GM21576 (cell line): ENCODE measurements at regions not wholly inside any gene's neighbourhood (a gene's known extent, or its start where the extent isn't known, plus 50 kb on each side); places are given as distances from the start of the nearest gene placed in this dataset.

Experiments used
- ATAC-seq: cut with Tn5 transposase; IDR thresholded peaks from one replicate; pipeline ENCODE4 v1.9.1; 2021; ENCODE audit warnings: mild to moderate bottlenecking, moderate library complexity; ENCODE audit not compliant: unreplicated experiment

DNA sequence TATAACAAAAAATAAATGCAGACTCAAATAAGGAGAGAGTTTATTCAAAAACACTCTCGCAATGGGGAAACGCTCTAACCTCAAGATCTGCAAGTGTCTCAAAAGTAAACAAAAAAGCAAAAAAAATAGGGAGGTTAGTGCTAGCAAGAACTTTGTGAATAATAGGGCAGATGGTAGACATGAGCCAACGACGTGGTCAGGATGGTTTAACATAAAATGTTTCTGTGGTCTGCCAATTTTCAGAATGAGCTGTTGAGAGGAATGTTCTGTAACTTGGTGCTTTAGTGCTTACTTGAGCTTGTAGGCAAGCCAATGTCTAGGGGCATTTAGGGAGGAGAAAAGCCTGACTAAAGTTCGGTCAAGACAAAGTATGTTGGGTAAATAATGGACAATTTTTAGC, 1813.9 kb upstream of the CDH6 start:
- no peak for ATAC-seq

GRCh38 chr5:29378104-29378503, 1815.4 kb upstream of the CDH6 start:
- ATAC-seq = no peak

DNA sequence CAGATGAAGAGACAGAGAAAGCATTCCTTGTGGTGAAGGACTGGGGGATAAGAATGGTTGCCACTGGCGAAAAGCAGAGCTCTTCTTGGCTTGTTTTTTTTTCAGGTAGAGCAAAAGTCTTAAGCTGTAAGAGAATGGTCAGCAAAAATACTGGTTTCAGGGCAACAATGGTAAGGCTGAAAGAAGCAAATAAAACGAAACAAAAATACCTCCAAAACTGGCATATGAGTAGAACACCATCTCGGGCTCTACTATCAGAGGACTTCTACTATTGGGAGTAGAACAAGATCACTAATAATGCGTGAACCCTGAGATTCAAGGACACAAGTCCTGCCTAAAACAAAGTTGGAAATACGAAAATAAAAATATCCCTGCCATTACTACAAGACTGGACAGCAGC, 1823.2 kb upstream of the CDH6 start:
- no peak for ATAC-seq

DNA sequence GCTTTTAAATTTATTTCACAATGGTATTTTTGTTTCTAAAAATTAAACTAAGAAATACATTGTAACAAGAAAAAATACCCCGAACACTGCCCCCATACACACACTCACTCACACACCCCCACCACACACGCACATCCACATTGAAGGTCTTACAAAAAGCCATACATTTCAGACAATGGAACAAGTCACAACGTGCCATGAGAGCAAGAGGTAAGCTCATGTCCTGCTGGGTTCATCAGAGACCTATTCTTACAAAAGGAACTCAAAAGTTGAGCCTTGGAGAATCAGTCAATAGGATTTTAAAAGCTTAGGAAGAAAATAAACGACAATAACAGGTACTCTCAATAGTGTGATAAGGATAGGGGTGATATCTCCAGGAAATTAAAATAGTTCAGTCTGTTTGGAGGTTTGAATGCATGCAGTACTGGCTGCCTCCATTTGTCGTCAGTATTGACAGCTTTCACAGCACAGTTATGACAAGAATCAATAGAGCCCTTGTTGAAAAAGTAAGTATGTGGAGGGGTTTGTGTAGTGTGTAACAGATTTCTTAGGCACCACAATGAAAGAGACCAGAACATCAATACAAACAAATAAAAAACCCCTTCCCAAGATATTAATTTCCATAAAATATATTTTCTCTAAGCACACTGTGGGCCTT, 1826.2 kb upstream of the CDH6 start:
- no peak for ATAC-seq

DNA sequence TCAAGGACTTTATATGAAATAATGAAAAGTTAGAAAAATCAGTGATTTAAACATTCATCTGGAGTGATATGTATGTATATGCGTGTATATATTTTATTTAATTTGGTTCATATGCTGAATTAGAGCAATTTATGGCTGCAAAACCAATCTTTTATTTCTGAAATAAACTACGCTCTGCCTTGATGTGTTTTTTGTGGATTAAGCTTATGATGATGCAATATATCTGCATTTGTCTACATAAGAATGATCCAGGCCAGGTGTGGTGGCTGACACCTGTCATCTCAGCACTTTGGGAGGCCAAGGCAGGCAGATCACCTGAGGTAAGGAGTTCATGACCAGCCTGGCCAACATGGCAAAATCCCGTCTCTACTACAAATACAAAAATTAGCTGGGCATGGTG, 1842.3 kb upstream of the CDH6 start:
- ATAC-seq = no peak

- no peak for ATAC-seq
Measured at GRCh38 chr5:29337030-29337429, 1856.5 kb upstream of the CDH6 start.

DNA sequence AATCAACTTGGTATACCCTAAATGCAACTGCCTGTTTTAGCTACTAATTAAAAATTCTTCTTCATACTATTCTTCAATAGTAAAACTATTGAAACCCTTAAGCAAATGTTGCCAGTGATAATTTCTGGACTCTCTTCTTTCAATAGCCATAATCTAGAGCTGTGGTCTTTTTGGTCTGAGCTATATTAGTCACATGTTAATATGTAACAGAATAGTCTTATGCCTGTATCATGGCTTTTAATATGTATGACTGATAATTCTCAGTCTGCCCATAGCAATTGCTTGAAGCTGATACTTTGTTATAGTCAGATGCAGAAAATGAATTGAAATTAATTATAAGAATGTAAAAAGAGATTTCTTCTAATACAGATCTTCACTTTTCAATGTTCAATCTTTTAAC, 1871.9 kb upstream of the CDH6 start:
- ATAC-seq = no peak

DNA sequence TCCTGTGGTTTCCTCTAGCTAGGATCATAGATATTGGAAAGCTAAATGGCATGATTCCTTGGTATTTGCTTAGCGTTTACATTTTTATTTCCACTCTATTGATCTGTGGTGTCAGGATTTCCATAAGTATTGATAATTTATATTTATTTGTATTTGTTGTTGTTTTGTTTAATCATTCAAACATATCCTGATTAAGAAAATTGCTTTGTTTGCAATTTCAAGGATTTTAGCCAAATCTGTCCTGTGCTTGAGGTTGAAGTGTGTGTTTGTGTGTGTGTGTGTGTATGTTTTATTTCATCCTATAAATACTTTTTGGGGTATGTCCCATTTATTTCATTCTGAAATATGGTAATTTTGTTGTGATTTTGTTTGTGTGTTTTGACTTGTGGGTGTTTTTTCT, 1884.1 kb upstream of the CDH6 start:
- no peak for ATAC-seq

DNA sequence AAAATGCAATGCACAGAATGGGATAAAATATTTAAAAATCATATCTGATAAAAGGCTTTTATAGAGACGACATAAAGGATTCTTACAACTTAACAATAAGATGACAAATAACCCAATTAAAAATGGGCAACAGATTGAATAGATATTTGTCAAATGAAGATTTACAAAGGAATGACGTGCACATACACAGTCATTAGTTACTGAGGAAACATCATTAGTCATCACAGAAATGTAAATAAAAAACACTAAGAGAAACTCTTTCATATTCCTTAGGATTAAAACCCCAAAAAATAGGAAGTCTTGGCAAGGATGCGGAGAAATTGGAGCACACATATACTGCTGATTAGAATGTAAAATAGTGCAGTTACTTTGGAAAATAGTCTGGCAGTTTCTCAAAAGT, 1886.0 kb upstream of the CDH6 start:
- no peak for ATAC-seq

DNA sequence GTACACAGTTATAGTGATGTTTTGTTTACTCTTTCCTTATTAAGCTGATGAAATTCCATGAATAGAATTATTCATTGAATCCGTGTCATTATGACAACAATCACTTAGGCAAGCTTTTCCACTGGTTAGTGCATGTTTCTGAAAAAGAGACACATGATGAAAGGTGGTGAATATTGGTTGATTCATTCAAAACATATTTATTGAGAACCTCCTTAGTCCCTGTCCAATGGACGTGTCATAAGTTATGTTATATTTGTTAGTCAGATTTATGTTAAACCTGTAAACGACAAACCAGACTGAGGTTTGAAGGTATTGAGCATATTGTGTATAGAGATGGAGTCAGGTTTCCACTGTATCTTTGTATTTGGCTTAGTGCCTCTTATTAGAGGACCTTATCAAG, 1888.9 kb upstream of the CDH6 start:
- no peak for ATAC-seq

GRCh38 chr5:29296548-29296947, 1896.9 kb upstream of the CDH6 start:
- no peak for ATAC-seq

GRCh38 chr5:29277642-29278041, 1915.8 kb upstream of the CDH6 start:
- no peak for ATAC-seq

DNA sequence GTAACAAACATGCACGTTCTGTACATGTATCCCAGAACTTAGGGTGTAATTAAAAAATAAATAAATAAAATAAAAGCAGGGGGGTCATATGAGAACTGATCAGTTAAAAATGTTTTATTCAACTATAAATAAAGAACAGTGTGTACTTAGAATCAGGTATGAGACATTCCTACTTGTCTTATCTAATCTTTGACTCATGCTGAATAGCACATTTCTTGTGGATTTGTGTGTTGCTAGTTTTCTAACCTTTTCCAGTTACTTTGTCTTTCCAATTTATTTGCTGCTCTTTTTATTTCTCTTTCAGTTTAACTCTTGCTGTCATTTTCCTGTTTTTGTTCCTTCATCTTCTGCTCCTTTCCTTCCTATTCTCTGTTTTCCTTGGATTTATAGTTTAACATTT, 1917.1 kb upstream of the CDH6 start:
- no peak for ATAC-seq

DNA sequence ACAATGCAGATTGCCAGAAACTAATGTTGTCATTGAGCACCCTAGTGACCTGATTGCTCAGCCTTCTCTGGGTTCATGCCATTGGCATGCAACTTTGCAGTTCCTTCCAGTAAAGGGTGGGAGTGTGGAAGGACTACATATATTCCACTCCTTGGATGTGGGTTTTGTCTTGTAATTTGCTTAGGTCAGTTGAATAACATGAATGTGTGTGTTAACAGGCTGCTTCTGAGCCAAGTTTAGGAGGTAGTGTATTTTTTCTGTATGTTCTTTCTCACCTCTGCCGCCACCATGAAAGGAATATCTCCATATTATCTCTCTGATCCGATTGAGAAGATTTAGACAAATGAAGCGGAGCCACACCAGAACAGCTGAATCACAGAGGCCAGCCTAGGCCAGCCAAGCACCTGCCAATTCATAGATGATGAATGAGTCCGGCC, 1929.6 kb upstream of the CDH6 start:
- no peak for ATAC-seq

DNA sequence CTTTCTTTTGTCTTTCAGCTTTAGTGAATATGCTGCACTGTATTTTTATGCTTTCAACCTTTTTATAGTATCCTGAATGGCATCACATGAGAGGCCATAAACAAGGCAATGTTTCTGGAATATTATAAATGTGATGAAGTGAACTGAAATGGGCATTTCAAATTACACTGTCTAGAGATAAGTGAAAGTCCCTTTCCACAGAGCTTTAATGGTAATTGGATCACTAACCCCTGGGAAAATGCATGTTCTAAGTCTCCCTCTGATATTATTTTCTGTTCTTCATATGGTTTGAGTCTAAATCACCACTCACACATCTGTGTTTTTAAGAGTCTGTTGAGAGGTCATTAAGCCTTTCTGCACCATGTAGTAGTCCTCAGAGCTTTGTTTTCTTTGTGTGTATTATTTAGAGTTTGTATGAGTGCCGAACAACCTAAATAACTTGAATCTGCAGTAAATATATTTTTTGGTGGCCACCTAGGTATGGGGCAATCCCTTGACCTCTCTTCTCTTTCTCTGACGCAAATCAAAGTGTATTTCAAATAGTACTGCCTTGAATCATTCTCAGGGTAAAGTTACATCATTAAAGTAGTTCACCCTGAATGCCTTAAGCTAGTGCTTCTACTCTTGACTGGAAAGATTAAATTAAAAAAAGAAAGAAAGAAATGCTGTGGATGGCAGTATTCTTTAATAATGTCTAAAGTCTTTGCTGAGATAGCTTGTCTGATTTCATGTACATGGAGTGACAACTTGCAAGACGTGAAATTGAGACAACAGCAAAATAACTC, 1931.0 kb upstream of the CDH6 start:
- ATAC-seq = no peak

DNA sequence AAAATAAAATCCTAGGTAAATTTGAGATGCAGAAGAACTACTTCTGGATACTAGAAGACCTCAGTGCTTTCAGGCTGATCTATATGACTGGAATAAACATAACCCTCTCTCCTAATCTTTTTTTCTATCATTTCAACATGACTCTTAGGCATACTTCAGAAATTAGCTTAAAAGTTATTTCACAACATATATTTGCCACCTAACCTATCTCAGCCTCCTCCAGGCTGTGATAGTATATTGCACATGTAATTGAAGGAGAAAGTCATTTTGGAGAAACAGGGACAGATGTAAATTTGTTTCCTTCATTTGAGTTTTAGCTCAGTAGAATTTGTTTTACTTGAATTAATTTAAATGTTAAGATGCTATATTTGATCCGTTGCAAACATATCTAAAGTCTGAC, 1932.3 kb upstream of the CDH6 start:
- no peak for ATAC-seq

GRCh38 chr5:29252390-29252789, 1941.1 kb upstream of the CDH6 start:
- ATAC-seq = no peak

- ATAC-seq = no peak
Measured at GRCh38 chr5:29247346-29248028, 1946.0 kb upstream of the CDH6 start.

GRCh38 chr5:29240379-29240778, 1953.1 kb upstream of the CDH6 start:
- ATAC-seq = no peak

- ATAC-seq = no peak
Measured at GRCh38 chr5:29239606-29240005, 1953.9 kb upstream of the CDH6 start.

DNA sequence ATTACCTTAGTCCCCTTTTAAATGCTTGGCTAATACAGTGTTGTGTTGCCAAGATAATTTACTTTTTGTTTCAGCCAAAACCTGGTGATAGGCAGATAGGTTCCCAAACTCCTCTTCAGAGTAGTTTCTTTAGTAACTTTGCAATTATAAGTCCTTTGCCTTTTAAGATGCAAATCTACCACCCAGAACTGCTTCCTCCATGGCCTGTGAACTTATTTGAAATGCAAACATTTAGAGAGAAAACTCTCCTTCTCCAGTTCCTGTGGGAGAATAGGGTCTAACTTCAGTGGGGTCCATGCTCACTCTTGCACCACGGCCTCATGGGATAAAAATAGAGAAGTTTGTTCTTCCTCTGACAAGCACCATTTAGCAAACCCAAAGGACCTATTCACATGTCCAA, 1955.4 kb upstream of the CDH6 start:
- ATAC-seq = no peak

GRCh38 chr5:29231154-29231553, 1962.3 kb upstream of the CDH6 start:
- ATAC-seq = no peak
